Trophoblast cell (in vitro differentiated cells and primary cell): ENCODE measurements at regions not wholly inside any gene's neighbourhood (a gene's known extent, or its start where the extent isn't known, plus 50 kb on each side); places are given as distances from the start of the nearest gene placed in this dataset.

ENCODE experiments used
- DNase-seq, 2 donors: peaks; one replicate each; pipeline ENCODE4 v3.0.0-alpha.2; 2016
- H2AFZ ChIP-seq: 2 replicates; pipeline ENCODE4 v1.6.1; 2013; ENCODE audit warnings: low read length, moderate library complexity, mild to moderate bottlenecking; ENCODE audit not compliant: insufficient read depth, poor library complexity
- H2AK5ac ChIP-seq: 2 replicates; pipeline ENCODE4 v1.6.1; 2013; ENCODE audit warnings: mild to moderate bottlenecking, low read length
- H2BK120ac ChIP-seq: 2 replicates; pipeline ENCODE4 v1.6.1; 2013; ENCODE audit warnings: low read length, mild to moderate bottlenecking, moderate library complexity; ENCODE audit not compliant: insufficient read depth, poor library complexity
- H2BK12ac ChIP-seq: 2 replicates; pipeline ENCODE4 v1.6.1; 2013; ENCODE audit warnings: mild to moderate bottlenecking, low read length, moderate library complexity
- H2BK5ac ChIP-seq: 2 replicates; pipeline ENCODE4 v1.6.1; 2013; ENCODE audit warnings: low read length, low read depth, moderate library complexity, mild to moderate bottlenecking; ENCODE audit not compliant: poor library complexity
- H3K14ac ChIP-seq: 2 replicates; pipeline ENCODE4 v1.6.1; 2013; ENCODE audit warnings: mild to moderate bottlenecking, low read length
- H3K18ac ChIP-seq: 2 replicates; pipeline ENCODE4 v1.6.1; 2013; ENCODE audit warnings: mild to moderate bottlenecking, low read length
- H3K23ac ChIP-seq: 2 replicates; pipeline ENCODE4 v1.6.1; 2013; ENCODE audit warnings: low read length
- H3K27ac ChIP-seq: 2 replicates; pipeline ENCODE4 v1.5.1; 2013; ENCODE audit warnings: low read depth, mild to moderate bottlenecking, inconsistent platforms, low read length, moderate library complexity
- H3K27me3 ChIP-seq: 2 replicates; pipeline ENCODE4 v1.6.1; 2013; ENCODE audit warnings: inconsistent platforms, mild to moderate bottlenecking, low read length, moderate library complexity; ENCODE audit not compliant: insufficient read depth
- H3K36me3 ChIP-seq, 2 experiments: 1 replicate in 1 of 2; 2 replicates in 1 of 2; pipeline ENCODE4 v1.6.1; 2013; ENCODE audit warnings: low read length in 2 of 2, mild to moderate bottlenecking in 2 of 2, moderate library complexity in 1 of 2; ENCODE audit not compliant: insufficient read depth in 2 of 2, control insufficient read depth in 1 of 2
- H3K4ac ChIP-seq: 2 replicates; pipeline ENCODE4 v1.6.1; 2013; ENCODE audit warnings: low read depth, mild to moderate bottlenecking, low read length, moderate library complexity
- H3K4me1 ChIP-seq, 2 experiments: 1 replicate in 1 of 2; 2 replicates in 1 of 2; pipeline ENCODE4 v1.6.1; 2013; ENCODE audit warnings: low read length in 2 of 2, mild to moderate bottlenecking in 2 of 2, moderate library complexity in 1 of 2; ENCODE audit not compliant: insufficient read depth in 2 of 2, control insufficient read depth in 1 of 2
- H3K4me2 ChIP-seq: 2 replicates; pipeline ENCODE4 v1.6.1; 2013; ENCODE audit warnings: inconsistent platforms, mild to moderate bottlenecking, low read length, moderate library complexity
- H3K4me3 ChIP-seq: 2 replicates; pipeline ENCODE4 v1.5.1; 2013; ENCODE audit warnings: mild to moderate bottlenecking, low read depth, low read length, inconsistent platforms
- H3K79me1 ChIP-seq: one replicate; pipeline ENCODE4 v1.6.1; 2013; ENCODE audit warnings: low read length
- H3K79me2 ChIP-seq: 2 replicates; pipeline ENCODE4 v1.6.1; 2013; ENCODE audit warnings: low read length, mild to moderate bottlenecking; ENCODE audit not compliant: control insufficient read depth, insufficient read depth, poor library complexity
- H3K9ac ChIP-seq: 2 replicates; pipeline ENCODE4 v1.6.1; 2013; ENCODE audit warnings: mild to moderate bottlenecking, low read length
- H3K9me3 ChIP-seq: 2 replicates; pipeline ENCODE4 v1.6.1; 2013; ENCODE audit warnings: low read depth, mild to moderate bottlenecking, control low read depth, inconsistent platforms, low read length; ENCODE audit not compliant: insufficient read depth
- H4K12ac ChIP-seq: 2 replicates; pipeline ENCODE4 v1.6.1; 2013; ENCODE audit warnings: low read depth, mild to moderate bottlenecking, low read length, moderate library complexity
- H4K8ac ChIP-seq: 2 replicates; pipeline ENCODE4 v1.6.1; 2013; ENCODE audit warnings: low read depth, mild to moderate bottlenecking, low read length, moderate library complexity
- H4K91ac ChIP-seq: one replicate; pipeline ENCODE4 v1.6.1; 2013; ENCODE audit warnings: low read depth, mild to moderate bottlenecking, low read length, moderate library complexity
- WGBS: extraction: QIAGEN DNeasy Blood & Tissue Kit; methylation state at CpG from one replicate; pipeline ENCODE4 v1.1.7; 2013; ENCODE audit warnings: missing lambda C conversion rate; ENCODE audit not compliant: insufficient read length, insufficient coverage; ENCODE audit errors: extremely low coverage; 5-methylcytosine and 5-hydroxymethylcytosine counted together

GRCh38 chr21:35481005-35481404 lies 431.9 kb upstream of the RUNX1 start:
- Histone ChIP-seq H3K9ac (no peak overlapping the region), H3K79me1 (no peaks in the 10 kb centered on the region), H3K27me3 (no peaks in the 10 kb centered on the region), H3K27ac (no peak overlapping the region), H4K12ac (no peak overlapping the region), H3K9me3 (peaks cover 2% of the 10 kb centered on the region), H3K79me2 (no peaks in the 10 kb centered on the region), H3K4ac (no peak overlapping the region), H3K4me1 (no peaks in the 10 kb centered on the region), H2BK120ac (no peak overlapping the region), H3K18ac (no peak overlapping the region), H3K4me3 (no peak overlapping the region), H3K14ac (no peak overlapping the region), H2BK12ac (no peak overlapping the region), H3K36me3 (no peaks in the 10 kb centered on the region), H2BK5ac (no peak overlapping the region), H3K4me2 (no peak overlapping the region), H3K23ac (no peak overlapping the region), H4K91ac (no peak overlapping the region), H2AFZ (no peak overlapping the region), H2AK5ac (no peak overlapping the region), H4K8ac (no peak overlapping the region)
- no CpG with 5 or more reads among the region's 6 CpGs for WGBS
- no peak for DNase-seq

GRCh38 chr21:35479529-35479928 lies 430.4 kb upstream of the RUNX1 start:
- no peak overlapping the region for H4K12ac ChIP-seq
- H4K8ac ChIP-seq, result no peak overlapping the region
- H3K14ac ChIP-seq, result no peak overlapping the region
- H3K9me3 ChIP-seq, result peaks cover 2% of the 10 kb centered on the region
- WGBS, result no CpG with 5 or more reads among the region's 1 CpG
- H3K36me3 ChIP-seq, result no peaks in the 10 kb centered on the region
- H3K18ac ChIP-seq, result no peak overlapping the region
- H3K9ac ChIP-seq, result no peak overlapping the region
- no peak for DNase-seq
- no peaks in the 10 kb centered on the region for H3K27me3 ChIP-seq
- H2BK5ac ChIP-seq, result no peak overlapping the region
- H3K4me1 ChIP-seq, result no peaks in the 10 kb centered on the region
- no peak overlapping the region for H2AFZ ChIP-seq
- H2AK5ac ChIP-seq, result no peak overlapping the region
- no peak overlapping the region for H3K27ac ChIP-seq
- no peaks in the 10 kb centered on the region for H3K79me1 ChIP-seq
- H3K4ac ChIP-seq, result no peak overlapping the region
- H2BK120ac ChIP-seq, result no peak overlapping the region
- no peak overlapping the region for H3K4me3 ChIP-seq
- no peak overlapping the region for H3K4me2 ChIP-seq
- H4K91ac ChIP-seq, result no peak overlapping the region
- H3K79me2 ChIP-seq, result no peaks in the 10 kb centered on the region
- no peak overlapping the region for H2BK12ac ChIP-seq
- no peak overlapping the region for H3K23ac ChIP-seq

GRCh38 chr21:35479065-35479448 lies 430.0 kb upstream of the RUNX1 start:
- H3K18ac ChIP-seq, result no peak overlapping the region
- H2AK5ac ChIP-seq, result no peak overlapping the region
- H3K23ac ChIP-seq, result no peak overlapping the region
- H3K9ac ChIP-seq, result no peak overlapping the region
- H2BK5ac ChIP-seq, result no peak overlapping the region
- no peak overlapping the region for H3K14ac ChIP-seq
- no peaks in the 10 kb centered on the region for H3K79me1 ChIP-seq
- no peak overlapping the region for H2BK120ac ChIP-seq
- peaks cover 2% of the 10 kb centered on the region for H3K9me3 ChIP-seq
- H3K27me3 ChIP-seq, result no peaks in the 10 kb centered on the region
- no peak overlapping the region for H3K4me2 ChIP-seq
- no peak overlapping the region for H2AFZ ChIP-seq
- H2BK12ac ChIP-seq, result no peak overlapping the region
- no peak overlapping the region for H4K12ac ChIP-seq
- H4K8ac ChIP-seq, result no peak overlapping the region
- H3K36me3 ChIP-seq, result no peaks in the 10 kb centered on the region
- no peak overlapping the region for H3K27ac ChIP-seq
- H3K4me1 ChIP-seq, result no peaks in the 10 kb centered on the region
- no peaks in the 10 kb centered on the region for H3K79me2 ChIP-seq
- H3K4ac ChIP-seq, result no peak overlapping the region
- H3K4me3 ChIP-seq, result no peak overlapping the region
- no peak overlapping the region for H4K91ac ChIP-seq
- DNase-seq, result no peak

- Histone ChIP-seq H2BK5ac (no peak overlapping the region), H3K79me2 (no peaks in the 10 kb centered on the region), H3K4me3 (no peak overlapping the region), H2BK12ac (no peak overlapping the region), H4K8ac (no peak overlapping the region), H2BK120ac (no peak overlapping the region), H4K91ac (no peak overlapping the region), H3K9ac (no peak overlapping the region), H3K27me3 (no peaks in the 10 kb centered on the region), H3K79me1 (no peaks in the 10 kb centered on the region), H3K4me2 (no peak overlapping the region), H3K18ac (no peak overlapping the region), H3K36me3 (no peaks in the 10 kb centered on the region), H2AK5ac (no peak overlapping the region), H3K9me3 (peaks cover 2% of the 10 kb centered on the region), H3K23ac (no peak overlapping the region), H3K4ac (no peak overlapping the region), H3K27ac (no peak overlapping the region), H4K12ac (no peak overlapping the region), H3K14ac (no peak overlapping the region), H3K4me1 (no peaks in the 10 kb centered on the region), H2AFZ (no peak overlapping the region)
- no CpG with 5 or more reads among the region's 5 CpGs for WGBS
- no peak for DNase-seq
Measured at GRCh38 chr21:35478161-35479064, 429.3 kb upstream of the RUNX1 start.
